SK-N-SH treated with all-trans-retinoic acid at 6 μM for 48 hours (cell line): ENCODE measurements at regions not wholly inside any gene's neighbourhood (a gene's known extent, or its start where the extent isn't known, plus 50 kb on each side); places are given as distances from the start of the nearest gene placed in this dataset.

Source experiments
- ATAC-seq: fragments of 200-7000 bp; cut with Tn5 transposase; 3 replicates; pipeline ENCODE4 v1.9.1; 2020; ENCODE audit warnings: mild to moderate bottlenecking, moderate library complexity
- ARNTL ChIP-seq: fragments of 450-650 bp; formaldehyde crosslinking; IDR thresholded peaks from 2 replicates; pipeline ENCODE4 v1.5.0; 2020; ENCODE audit warnings: low read depth, mild to moderate bottlenecking, moderate library complexity, borderline replicate concordance
- BACH2 ChIP-seq: fragments of 250-450 bp; sonication (Bioruptor Pico); IDR thresholded peaks from 2 replicates; pipeline ENCODE4 v1.9.0; 2021; ENCODE audit warnings: mild to moderate bottlenecking, borderline replicate concordance
- CREB5 ChIP-seq: fragments of 250-450 bp; sonication (Bioruptor Pico); IDR thresholded peaks from 2 replicates; pipeline ENCODE4 v1.5.1; 2020; ENCODE audit warnings: low read depth, mild to moderate bottlenecking, moderate library complexity
- CSDC2 ChIP-seq: fragments of 250-450 bp; sonication (Bioruptor Pico); IDR thresholded peaks from 2 replicates; pipeline ENCODE4 v1.5.0; 2020; ENCODE audit warnings: mild to moderate bottlenecking, moderate library complexity
- CSRNP3 ChIP-seq: fragments of 250-450 bp; sonication (Bioruptor Pico); IDR thresholded peaks from 2 replicates; pipeline ENCODE4 v1.5.1; 2021; ENCODE audit warnings: mild to moderate bottlenecking, moderate library complexity
- ESRRG ChIP-seq: fragments of 250-450 bp; sonication (Bioruptor Pico); IDR thresholded peaks from 2 replicates; pipeline ENCODE4 v1.6.1; 2021; ENCODE audit warnings: mild to moderate bottlenecking
- GLIS3 ChIP-seq: fragments of 250-450 bp; sonication (Bioruptor Pico); IDR thresholded peaks from 2 replicates; pipeline ENCODE4 v1.5.0; 2020; ENCODE audit warnings: mild to moderate bottlenecking, moderate library complexity
- ISL1 ChIP-seq: fragments of 250-450 bp; sonication (Bioruptor Pico); IDR thresholded peaks from 2 replicates; pipeline ENCODE4 v2.1.2; 2022; ENCODE audit warnings: mild to moderate bottlenecking, moderate library complexity
- OSR1 ChIP-seq: fragments of 250-450 bp; sonication (Bioruptor Pico); IDR thresholded peaks from 2 replicates; pipeline ENCODE4 v1.8.0; 2022; ENCODE audit warnings: moderate library complexity, mild to moderate bottlenecking, inconsistent platforms
- PATZ1 ChIP-seq: fragments of 250-450 bp; sonication (Bioruptor Pico); IDR thresholded peaks from 2 replicates; pipeline ENCODE4 v1.8.0; 2020; ENCODE audit warnings: mild to moderate bottlenecking, moderate library complexity, borderline replicate concordance
- POU6F1 ChIP-seq: fragments of 250-450 bp; sonication (Bioruptor Pico); IDR thresholded peaks from 2 replicates; pipeline ENCODE4 v1.8.0; 2021; ENCODE audit warnings: low read depth, mild to moderate bottlenecking, moderate library complexity, borderline replicate concordance
- PPARA ChIP-seq: fragments of 250-450 bp; sonication (Bioruptor Pico); IDR thresholded peaks from 2 replicates; pipeline ENCODE4 v1.5.0; 2020; ENCODE audit warnings: mild to moderate bottlenecking, borderline replicate concordance
- RARB ChIP-seq: fragments of 250-450 bp; sonication (Bioruptor Pico); IDR thresholded peaks from 2 replicates; pipeline ENCODE4 v1.8.0; 2021; ENCODE audit warnings: mild to moderate bottlenecking, moderate library complexity
- TCF4 ChIP-seq: fragments of 250-450 bp; sonication (Bioruptor Pico); IDR thresholded peaks from 2 replicates; pipeline ENCODE4 v1.8.0; 2021; ENCODE audit warnings: mild to moderate bottlenecking, moderate library complexity, borderline replicate concordance
- TOX ChIP-seq: fragments of 250-450 bp; sonication (Bioruptor Pico); IDR thresholded peaks from 2 replicates; pipeline ENCODE4 v1.8.0; 2021; ENCODE audit warnings: mild to moderate bottlenecking, moderate library complexity, borderline replicate concordance
- TSHZ2 ChIP-seq: fragments of 250-450 bp; sonication (Bioruptor Pico); IDR thresholded peaks from 2 replicates; pipeline ENCODE4 v1.5.0; 2020; ENCODE audit warnings: mild to moderate bottlenecking, moderate library complexity
- ZC3H10 ChIP-seq: fragments of 250-450 bp; sonication (Bioruptor Pico); IDR thresholded peaks from 2 replicates; pipeline ENCODE4 v1.5.1; 2021; ENCODE audit warnings: mild to moderate bottlenecking, moderate library complexity
- ZFP30 ChIP-seq: fragments of 450-650 bp; formaldehyde crosslinking; IDR thresholded peaks from 2 replicates; pipeline ENCODE4 v1.5.0; 2022; ENCODE audit warnings: mild to moderate bottlenecking, moderate library complexity
- ZNF565 ChIP-seq: fragments of 450-650 bp; formaldehyde crosslinking; conservative IDR thresholded peaks from 2 replicates; pipeline ENCODE4 v1.5.0; 2020; ENCODE audit warnings: low read depth, mild to moderate bottlenecking, moderate library complexity
- ZNF8 ChIP-seq: fragments of 450-650 bp; formaldehyde crosslinking; IDR thresholded peaks from 2 replicates; pipeline ENCODE4 v1.5.0; 2020; ENCODE audit warnings: mild to moderate bottlenecking, moderate library complexity

GRCh38 chr3:73874606-73875369 lies 250.0 kb upstream of the PDZRN3 start:
- TF ChIP-seq POU6F1 (CRISPR knock-in tag): no peak
- no peak for TF ChIP-seq ESRRG (CRISPR knock-in tag)
- TF ChIP-seq TCF4: no peak
- TF ChIP-seq ZFP30 (CRISPR knock-in tag): no peak
- TF ChIP-seq PATZ1: no peak
- TF ChIP-seq OSR1 (CRISPR knock-in tag): no peak
- TF ChIP-seq ISL1 (CRISPR knock-in tag): no peak
- TF ChIP-seq ZNF565 (CRISPR knock-in tag): no peak
- TF ChIP-seq CSDC2: no peak
- TF ChIP-seq CREB5 (CRISPR knock-in tag): no peak
- no peak for TF ChIP-seq ZNF8 (CRISPR knock-in tag)
- TF ChIP-seq ZC3H10: no peak
- no peak for TF ChIP-seq RARB (CRISPR knock-in tag)
- TF ChIP-seq CSRNP3 (CRISPR knock-in tag): no peak
- no peak for TF ChIP-seq TOX (CRISPR knock-in tag)
- TF ChIP-seq ARNTL (CRISPR knock-in tag): no peak
- TF ChIP-seq BACH2 (CRISPR knock-in tag): no peak
- no peak for TF ChIP-seq GLIS3 (CRISPR knock-in tag)
- no peak for TF ChIP-seq TSHZ2
- no peak for TF ChIP-seq PPARA (CRISPR knock-in tag)
- ATAC-seq: no peak

- ATAC-seq: no peak
- TF ChIP-seq RARB (CRISPR knock-in tag) (no peak), BACH2 (CRISPR knock-in tag) (no peak), CSRNP3 (CRISPR knock-in tag) (no peak), GLIS3 (CRISPR knock-in tag) (no peak)
Measured at GRCh38 chr3:73874161-73874560, 249.4 kb upstream of the PDZRN3 start.
